HG03460 (cell line): ENCODE measurements at regions not wholly inside any gene's neighbourhood (a gene's known extent, or its start where the extent isn't known, plus 50 kb on each side); places are given as distances from the start of the nearest gene placed in this dataset.
A peak's percentile ranks its signal among the peaks of the same experiment; 100 is the strongest.
"Not testable (repeated sequence)": the region's sequence is repeated elsewhere in the genome, so short reads cannot be mapped to it uniquely, and the experiment has no call there.

Experiments
- ATAC-seq: cut with Tn5 transposase; IDR thresholded peaks from one replicate; pipeline ENCODE4 v1.9.1; 2021; ENCODE audit not compliant: unreplicated experiment

- no peak for ATAC-seq
Measured at GRCh38 chr14:22118899-22119477, 445.4 kb upstream of the OR4E1 start.

GRCh38 chr14:22113401-22113800 lies 439.8 kb upstream of the OR4E1 start:
- no peak for ATAC-seq

GRCh38 chr14:22112004-22112403 lies 438.4 kb upstream of the OR4E1 start:
- ATAC-seq = no peak

- ATAC-seq = no peak
Measured at GRCh38 chr14:22107753-22108152, 434.1 kb upstream of the OR4E1 start.

GRCh38 chr14:22106700-22107697 lies 433.4 kb upstream of the OR4E1 start:
- no peak for ATAC-seq

- ATAC-seq = no peak
Measured at GRCh38 chr14:22105624-22106006, 432.0 kb upstream of the OR4E1 start.

GRCh38 chr14:22105006-22105623 lies 431.5 kb upstream of the OR4E1 start:
- no peak for ATAC-seq

GRCh38 chr14:22100764-22101120 lies 427.1 kb upstream of the OR4E1 start:
- not testable (repeated sequence) for ATAC-seq

GRCh38 chr14:22099942-22100763 lies 426.5 kb upstream of the OR4E1 start:
- no peak for ATAC-seq

- no peak for ATAC-seq
Measured at GRCh38 chr14:22098435-22098834, 424.8 kb upstream of the OR4E1 start.

GRCh38 chr14:22097586-22098292 lies 424.1 kb upstream of the OR4E1 start:
- no peak for ATAC-seq

- no peak for ATAC-seq
Measured at GRCh38 chr14:22097072-22097471, 423.5 kb upstream of the OR4E1 start.

- ATAC-seq = peak; percentile 46
Measured at GRCh38 chr14:22096514-22096895, 422.9 kb upstream of the OR4E1 start.

- ATAC-seq = no peak
Measured at GRCh38 chr14:22095860-22096513, 422.4 kb upstream of the OR4E1 start.

- no peak for ATAC-seq
Measured at GRCh38 chr14:22089940-22090339, 416.3 kb upstream of the OR4E1 start.

GRCh38 chr14:22088614-22089342 lies 415.2 kb upstream of the OR4E1 start:
- no peak for ATAC-seq

GRCh38 chr14:22086131-22086530 lies 412.5 kb upstream of the OR4E1 start:
- ATAC-seq = no peak

- no peak for ATAC-seq
Measured at GRCh38 chr14:22084393-22085281, 411.0 kb upstream of the OR4E1 start.
